NB4 (cell line): ENCODE measurements at regions not wholly inside any gene's neighbourhood (a gene's known extent, or its start where the extent isn't known, plus 50 kb on each side); places are given as distances from the start of the nearest gene placed in this dataset.

Experiments used
- DNase-seq: peaks from one replicate; pipeline ENCODE4 v3.0.0; 2010; ENCODE audit warnings: low read depth
- H3K4me3 ChIP-seq: one replicate; pipeline ENCODE4 v1.5.1; 2011; ENCODE audit warnings: mild to moderate bottlenecking, low read depth, low read length, moderate library complexity
- MYC ChIP-seq: IDR thresholded peaks from 2 replicates; pipeline ENCODE4 v1.6.1; 2011; ENCODE audit warnings: low read depth, low read length
- POLR2A ChIP-seq: IDR thresholded peaks from 2 replicates; pipeline ENCODE4 v1.6.1; 2011; ENCODE audit warnings: mild to moderate bottlenecking; ENCODE audit not compliant: insufficient read length; ENCODE audit errors: extremely low read depth
- TF ChIP-seq, protein P1 (sequence below): IDR thresholded peaks from one replicate; pipeline ENCODE4 v1.5.1; 2012; ENCODE audit warnings: low read depth, low read length
- TF ChIP-seq, protein P2 (sequence below): IDR thresholded peaks from 2 replicates; pipeline ENCODE4 v1.6.1; 2011; ENCODE audit warnings: low read depth, low read length

DNA sequence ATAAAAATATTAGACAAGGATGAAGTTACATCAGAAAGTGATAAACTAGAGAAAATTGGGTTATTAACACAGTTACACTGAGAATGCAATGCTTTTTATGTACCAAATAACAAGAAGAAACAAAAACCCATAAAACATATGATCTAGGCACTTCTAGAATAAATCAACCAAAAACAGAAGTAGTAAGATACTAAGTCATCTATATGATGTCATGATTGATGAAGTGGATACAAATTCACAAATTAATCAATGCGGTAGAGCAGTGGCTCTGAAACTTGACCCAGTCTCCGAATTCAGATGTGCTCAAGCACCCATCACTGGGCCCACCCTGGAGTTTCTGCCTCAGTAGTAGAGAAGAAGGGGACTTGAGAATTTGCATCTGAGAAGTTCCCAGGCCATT is 112.1 kb upstream of the SSTR4 start:
- DNase-seq: no peak
- H3K4me3 ChIP-seq: no peak overlapping the region
- TF ChIP-seq, protein P1, sequence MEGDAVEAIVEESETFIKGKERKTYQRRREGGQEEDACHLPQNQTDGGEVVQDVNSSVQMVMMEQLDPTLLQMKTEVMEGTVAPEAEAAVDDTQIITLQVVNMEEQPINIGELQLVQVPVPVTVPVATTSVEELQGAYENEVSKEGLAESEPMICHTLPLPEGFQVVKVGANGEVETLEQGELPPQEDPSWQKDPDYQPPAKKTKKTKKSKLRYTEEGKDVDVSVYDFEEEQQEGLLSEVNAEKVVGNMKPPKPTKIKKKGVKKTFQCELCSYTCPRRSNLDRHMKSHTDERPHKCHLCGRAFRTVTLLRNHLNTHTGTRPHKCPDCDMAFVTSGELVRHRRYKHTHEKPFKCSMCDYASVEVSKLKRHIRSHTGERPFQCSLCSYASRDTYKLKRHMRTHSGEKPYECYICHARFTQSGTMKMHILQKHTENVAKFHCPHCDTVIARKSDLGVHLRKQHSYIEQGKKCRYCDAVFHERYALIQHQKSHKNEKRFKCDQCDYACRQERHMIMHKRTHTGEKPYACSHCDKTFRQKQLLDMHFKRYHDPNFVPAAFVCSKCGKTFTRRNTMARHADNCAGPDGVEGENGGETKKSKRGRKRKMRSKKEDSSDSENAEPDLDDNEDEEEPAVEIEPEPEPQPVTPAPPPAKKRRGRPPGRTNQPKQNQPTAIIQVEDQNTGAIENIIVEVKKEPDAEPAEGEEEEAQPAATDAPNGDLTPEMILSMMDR: no peak
- TF ChIP-seq, protein P2, sequence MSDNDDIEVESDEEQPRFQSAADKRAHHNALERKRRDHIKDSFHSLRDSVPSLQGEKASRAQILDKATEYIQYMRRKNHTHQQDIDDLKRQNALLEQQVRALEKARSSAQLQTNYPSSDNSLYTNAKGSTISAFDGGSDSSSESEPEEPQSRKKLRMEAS: no peak
- TF ChIP-seq POLR2A (no peak), MYC (no peak)

DNA sequence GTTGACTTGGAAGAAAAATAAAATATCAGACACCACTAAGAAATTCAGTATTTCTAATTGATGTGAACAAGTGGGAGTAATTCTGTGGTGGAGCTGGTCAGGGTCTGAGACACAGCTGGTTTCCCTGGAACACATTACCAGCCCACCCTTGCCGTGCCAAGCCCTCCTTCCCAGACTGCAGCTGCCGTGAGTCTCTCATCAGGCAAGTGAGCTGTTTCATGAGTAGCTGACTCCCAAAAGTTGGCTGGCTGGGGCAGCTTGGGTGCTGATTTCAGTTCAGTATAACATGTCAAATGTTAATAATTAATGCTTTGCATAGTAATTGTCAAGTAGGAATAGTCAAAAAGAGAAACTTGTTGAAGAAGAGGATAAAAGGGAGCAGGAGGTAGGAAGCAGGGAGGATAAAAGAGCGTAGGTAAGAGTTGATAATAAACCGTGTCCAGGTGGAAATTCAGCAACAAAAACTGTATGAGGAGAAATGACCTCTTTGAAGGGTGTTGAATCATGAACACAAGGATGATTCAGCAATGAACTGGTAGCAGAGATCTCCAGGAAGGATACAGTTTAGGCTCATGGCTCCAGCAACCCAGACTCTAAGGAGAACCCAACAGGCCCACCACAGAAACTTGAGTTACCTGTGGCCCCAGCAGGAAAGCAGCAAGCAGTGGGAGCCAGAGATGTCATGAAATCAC is 110.9 kb upstream of the SSTR4 start:
- H3K4me3 ChIP-seq: no peak overlapping the region
- TF ChIP-seq POLR2A (no peak), MYC (no peak)
- TF ChIP-seq, protein P2: no peak
- TF ChIP-seq, protein P1: no peak
- no peak for DNase-seq

DNA sequence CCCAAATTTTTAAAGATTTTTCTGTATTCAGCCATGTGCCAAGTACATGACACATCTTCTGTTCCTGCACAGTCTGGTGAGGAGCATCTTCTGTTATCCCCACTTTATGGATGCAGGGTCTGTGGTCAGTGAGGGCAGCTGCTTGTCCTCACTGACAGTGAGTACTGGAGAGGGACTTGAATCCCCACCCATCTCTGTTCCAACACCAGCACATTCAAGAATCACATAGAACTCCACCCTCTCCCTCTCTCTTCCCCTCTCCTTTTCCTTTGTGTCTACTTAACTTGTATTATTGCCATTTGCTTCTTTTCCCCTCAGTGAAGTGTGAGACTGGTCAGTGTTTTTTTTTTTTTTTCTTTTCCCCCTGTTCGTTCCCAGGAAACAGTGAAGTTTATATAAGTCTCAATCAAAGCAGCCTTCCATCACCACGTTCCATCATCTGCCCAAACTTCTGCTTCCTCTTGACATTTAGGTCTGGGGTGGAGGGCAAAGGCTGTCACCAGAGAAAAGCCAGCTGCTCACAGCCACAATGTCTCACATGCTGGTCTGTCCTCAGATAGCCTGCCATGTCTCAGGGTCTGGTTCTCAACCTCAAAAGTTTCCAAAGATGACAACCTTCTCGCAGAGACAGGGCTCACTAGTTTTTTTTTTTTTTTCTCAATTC is 110.0 kb upstream of the SSTR4 start:
- no peak for TF ChIP-seq POLR2A
- TF ChIP-seq MYC: no peak
- TF ChIP-seq, protein P1: no peak
- TF ChIP-seq, protein P2: no peak
- no peak overlapping the region for H3K4me3 ChIP-seq
- no peak for DNase-seq

DNA sequence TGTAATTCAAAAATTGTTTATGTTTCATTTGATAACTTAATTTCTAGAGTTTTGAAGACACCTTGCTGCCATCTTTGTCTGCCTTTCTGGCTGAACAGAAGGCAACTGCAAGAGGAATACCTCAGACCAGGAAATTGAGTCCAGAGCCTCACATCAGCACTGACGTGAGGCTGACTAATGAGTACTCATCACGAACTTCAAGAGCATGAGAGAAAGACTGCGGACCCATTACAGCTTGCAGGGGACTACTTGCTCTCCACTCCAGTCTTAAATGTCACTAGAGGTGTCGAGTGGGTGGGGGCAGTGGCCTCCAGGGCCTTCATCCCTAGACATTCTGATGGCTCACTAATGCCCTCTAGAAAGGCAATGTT is 109.5 kb upstream of the SSTR4 start:
- TF ChIP-seq POLR2A (no peak), MYC (no peak)
- TF ChIP-seq, protein P1: no peak
- TF ChIP-seq, protein P2: no peak
- DNase-seq: no peak
- no peak overlapping the region for H3K4me3 ChIP-seq

DNA sequence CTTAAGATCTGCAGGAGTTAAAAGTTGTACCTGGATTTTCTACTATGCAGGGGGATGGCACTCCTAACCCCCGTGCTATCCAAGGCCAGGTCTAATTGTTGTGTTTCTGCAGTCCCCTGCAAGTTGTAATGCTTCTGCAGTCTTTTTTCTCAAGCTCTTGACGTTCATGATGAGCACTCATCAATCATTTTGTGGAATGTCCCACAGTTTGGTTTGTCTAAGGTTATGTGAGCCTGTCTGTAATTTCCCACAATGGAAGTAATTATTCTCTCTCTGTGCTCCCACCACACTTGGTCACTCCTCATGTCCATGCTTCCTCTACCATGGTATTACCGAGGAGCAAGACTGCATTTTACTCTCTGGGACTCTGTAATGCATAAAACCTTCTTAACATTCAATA is 107.6 kb upstream of the SSTR4 start:
- H3K4me3 ChIP-seq: no peak overlapping the region
- no peak for DNase-seq
- TF ChIP-seq MYC (no peak), POLR2A (no peak)
- TF ChIP-seq, protein P2: no peak
- TF ChIP-seq, protein P1: no peak
